Fibroblast of skin of abdomen (primary cell): ENCODE measurements at regions not wholly inside any gene's neighbourhood (a gene's known extent, or its start where the extent isn't known, plus 50 kb on each side); places are given as distances from the start of the nearest gene placed in this dataset.
"Not testable (repeated sequence)": the region's sequence is repeated elsewhere in the genome, so short reads cannot be mapped to it uniquely, and the experiment has no call there.

Source experiments
- DNase-seq: peaks from one replicate; pipeline ENCODE4 v3.0.0-alpha.2; 2013

DNA sequence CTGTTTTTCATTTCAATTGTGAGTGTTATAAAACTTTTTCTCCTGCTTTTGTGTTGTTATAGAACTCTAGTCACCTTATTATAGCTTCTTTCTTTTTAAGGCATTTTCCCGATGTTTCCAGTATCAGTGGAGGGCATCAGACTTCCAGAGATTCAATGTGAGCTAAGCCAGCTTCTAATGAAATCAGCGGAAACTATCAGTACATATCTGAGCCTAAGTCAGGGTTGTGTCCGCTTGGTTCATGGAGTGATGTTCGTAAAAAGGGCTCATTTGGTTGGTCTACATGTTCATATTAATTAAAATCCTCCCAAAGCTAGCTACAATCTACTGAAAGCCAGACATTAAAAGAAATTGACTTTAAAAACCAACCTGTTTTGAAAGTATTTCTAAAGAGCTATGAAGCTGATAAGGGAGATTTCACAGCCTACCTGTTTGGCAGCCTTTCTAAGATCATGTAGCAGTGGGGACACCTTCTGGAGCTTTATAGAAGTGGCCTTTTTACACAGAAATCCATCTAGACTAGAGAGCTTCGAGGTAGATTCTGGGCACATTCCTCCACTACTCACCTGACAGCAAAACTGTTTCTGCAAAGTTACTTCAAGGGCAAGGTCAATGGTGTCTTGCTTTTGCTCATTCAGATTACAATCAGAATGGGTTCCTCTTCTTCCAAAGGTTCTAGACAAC is 227.1 kb upstream of the NBPF12 start:
- peak; percentile 26 for DNase-seq

DNA sequence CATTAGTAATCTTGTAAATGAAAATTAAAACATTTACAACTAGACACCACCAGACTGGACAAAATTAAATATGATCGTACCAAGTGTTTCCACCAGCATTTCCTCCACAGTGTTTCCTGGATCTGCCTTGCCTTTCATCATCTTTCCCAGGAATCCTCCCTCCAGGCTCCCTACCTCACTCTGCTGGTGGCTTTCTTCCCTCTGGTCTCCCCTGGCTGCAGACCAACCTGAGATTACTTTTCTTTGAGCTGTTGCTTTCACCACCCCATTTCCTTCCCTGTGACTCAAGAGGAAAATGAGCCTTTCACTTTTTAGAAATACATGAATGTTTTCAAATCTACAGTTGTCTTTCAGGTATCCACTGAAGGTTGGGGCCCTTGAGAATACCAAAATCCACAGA is 228.8 kb upstream of the NBPF12 start:
- DNase-seq, result not testable (repeated sequence)

DNA sequence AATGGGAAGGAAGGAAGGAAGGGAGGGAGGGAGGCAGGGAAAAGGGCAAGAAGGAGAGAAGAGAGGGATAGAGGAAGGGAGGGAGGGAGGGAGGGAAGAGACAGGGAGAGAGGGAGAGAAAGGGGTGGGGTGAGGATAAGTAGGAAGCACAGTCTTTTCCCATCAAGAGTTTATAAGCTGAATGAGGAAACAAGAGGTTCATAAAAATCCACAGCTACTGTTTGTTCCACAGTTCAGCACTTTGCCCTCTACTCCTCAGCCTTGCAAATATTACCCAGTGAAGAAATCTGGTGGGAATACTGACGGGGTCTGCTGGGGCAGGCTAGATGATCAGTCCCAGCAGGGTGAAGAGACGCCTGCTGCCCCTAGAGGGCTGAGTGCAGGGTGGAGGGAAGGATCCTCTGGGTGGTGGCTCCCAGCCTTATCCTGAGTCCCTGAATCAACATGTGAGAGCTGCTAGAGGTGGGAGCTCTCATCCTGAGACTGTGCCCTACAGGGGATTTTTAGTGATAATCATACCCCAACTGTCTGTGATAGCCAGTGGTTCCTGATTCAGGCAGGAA is 233.9 kb upstream of the NBPF12 start:
- DNase-seq, result not testable (repeated sequence)

DNA sequence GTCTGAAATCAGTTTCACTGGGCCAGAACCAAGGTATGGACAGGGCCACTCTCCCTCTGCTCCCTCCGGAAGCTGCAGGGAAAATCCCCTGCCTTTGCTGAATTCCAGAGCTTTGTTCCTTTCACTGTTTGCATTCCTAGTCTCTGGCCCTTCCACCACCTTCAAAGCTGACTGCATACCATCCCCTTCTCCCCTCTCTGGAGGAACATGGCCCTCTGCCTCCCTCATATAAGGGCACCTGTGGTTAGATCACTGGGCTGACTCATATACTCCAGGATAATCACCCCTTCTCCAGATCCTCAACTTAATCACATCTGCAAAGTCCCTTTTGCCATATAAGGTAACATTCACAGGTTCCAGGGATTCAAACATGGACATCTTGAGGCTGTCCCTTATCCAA is 236.8 kb upstream of the NBPF12 start:
- DNase-seq, result peak; percentile 76

DNA sequence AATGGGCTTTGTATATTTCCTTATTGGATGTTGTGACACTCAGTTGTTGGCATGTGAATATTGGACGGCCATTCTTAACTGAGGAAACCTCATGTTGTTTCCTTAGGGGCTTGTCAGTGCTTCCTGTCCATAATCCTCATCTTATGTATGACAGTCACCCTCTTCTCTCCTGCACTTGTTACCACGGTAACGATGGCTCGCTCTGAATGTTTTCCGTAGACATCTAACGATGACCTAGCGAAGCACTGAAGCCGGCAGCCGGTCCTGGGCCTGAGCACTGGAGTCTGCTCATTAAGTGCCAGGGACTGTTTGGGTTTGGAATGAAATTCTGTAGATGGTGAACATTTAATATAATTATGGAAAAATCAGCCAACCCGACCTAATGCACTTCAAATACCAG is 242.7 kb upstream of the NBPF12 start:
- not testable (repeated sequence) for DNase-seq

DNA sequence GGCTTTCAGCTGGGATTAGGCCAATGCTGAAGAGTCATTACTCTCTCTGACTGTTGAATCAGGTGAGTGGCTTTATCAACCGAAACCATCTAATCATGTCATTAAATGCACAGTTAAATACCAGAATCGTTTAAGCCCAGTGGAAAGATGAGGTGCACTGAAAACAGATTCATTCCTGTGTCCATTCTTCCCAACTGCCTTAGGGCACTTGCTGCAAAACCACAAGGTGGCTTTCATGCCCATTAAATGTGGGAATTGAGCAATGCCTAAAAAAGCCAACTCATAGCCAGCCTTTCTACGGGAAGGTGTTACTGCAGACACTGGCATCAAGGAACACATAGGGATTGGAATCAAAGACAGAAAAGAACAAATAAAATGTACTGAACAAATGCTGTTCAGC is 246.3 kb upstream of the NBPF12 start:
- not testable (repeated sequence) for DNase-seq

DNA sequence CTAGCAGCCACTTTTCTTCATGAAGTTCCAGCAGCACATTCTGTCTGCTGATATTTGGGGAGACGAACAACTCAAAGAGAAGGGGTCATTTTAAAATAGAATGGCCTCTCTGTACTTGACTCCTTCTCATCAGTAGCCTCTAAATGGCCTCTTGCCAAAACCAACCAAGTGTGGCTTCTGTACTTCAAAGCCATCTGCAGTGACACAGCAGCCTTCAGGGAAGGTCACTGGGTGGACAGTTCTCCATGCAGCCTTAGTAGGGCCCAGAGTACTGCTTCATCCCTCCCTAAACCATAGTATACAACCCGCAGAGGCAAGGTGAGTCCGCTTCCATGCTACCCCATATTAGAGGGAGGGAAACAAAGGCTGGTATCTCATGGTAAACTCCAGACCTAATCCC is 249.2 kb upstream of the NBPF12 start:
- not testable (repeated sequence) for DNase-seq

DNA sequence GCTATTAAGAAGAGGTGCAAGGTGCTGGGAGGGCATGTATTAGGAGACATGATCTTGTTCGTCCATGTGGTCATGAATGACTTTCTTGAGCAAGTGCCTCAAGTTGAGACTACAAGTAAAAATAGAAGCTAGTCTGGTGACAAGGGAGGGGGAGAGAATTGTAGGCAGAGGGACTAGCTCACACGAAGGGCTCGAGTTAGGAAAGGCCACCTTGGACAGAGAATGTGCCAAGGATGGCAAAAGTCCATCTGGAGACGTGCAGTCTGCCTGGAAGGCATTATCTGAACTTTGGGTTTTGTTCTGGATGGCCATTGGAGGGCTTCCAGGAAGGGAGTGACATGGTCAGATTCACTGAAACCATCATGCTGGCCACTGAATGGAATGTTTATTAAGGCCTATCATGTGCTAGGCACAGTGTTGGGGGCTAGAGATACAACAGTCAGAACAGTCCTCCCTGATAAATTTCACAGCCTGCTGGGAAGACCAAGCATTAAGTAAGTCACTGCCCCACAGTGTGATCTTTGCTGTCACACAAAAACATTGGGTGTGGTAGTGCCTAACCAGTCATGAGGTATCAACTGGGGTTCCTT is 251.3 kb upstream of the NBPF12 start:
- DNase-seq, result not testable (repeated sequence)

DNA sequence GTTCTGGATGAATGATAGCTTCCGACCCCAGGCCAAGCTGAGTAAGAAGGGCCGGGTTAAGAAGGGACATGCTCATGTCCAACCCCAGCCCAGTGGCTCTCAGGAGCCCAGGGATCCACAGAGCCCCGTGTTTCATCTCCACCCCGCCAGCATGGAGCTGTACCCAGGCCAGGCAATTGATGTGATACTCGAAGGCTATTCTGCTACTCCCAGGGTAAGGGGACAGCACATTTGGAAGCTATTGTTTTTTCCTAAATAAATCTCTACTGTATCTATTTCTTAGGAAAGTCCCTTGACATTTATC is 255.0 kb upstream of the NBPF12 start:
- DNase-seq, result not testable (repeated sequence)

DNA sequence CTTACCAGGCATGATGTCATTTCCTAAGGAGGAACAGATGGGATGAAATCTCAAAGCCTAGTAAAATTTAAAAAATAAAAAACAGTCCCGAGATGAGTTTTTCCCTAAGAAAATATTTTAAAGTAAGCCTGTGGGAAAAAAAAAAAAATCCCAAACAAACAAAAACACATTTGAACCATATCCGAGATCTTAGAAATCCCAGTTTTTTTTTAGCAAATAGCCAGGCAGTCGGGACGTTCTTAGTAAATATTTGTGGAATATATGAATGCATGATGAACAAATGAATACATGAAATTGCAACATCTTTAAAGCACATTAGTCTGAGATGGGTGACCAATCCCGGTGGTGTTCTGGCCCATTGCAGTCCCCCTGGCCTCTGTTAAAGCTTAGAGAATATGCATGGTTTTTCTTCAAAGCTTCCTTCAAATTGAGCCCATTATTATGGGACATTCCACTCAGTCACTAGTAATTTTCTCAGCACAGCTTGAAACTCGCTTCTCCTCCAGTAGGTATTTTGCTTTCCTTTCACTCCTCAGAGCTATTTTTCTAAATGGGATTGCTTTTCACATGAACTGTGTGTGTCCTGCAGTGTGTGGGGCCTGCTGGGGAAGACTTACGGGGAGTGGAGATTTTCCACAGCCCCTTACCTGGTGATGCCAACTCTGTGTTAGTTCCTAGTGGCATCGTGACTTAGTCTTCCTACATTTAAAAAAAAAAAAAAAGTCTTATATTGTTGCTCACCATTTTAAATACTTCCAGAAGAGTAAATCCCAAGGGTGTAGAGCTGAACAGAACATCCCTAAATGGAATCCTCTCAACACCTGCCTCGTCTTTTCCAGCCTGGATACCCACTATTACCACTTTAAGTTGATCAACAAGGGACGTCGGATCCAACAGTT is 255.6 kb upstream of the NBPF12 start:
- peak; percentile 10 for DNase-seq

DNA sequence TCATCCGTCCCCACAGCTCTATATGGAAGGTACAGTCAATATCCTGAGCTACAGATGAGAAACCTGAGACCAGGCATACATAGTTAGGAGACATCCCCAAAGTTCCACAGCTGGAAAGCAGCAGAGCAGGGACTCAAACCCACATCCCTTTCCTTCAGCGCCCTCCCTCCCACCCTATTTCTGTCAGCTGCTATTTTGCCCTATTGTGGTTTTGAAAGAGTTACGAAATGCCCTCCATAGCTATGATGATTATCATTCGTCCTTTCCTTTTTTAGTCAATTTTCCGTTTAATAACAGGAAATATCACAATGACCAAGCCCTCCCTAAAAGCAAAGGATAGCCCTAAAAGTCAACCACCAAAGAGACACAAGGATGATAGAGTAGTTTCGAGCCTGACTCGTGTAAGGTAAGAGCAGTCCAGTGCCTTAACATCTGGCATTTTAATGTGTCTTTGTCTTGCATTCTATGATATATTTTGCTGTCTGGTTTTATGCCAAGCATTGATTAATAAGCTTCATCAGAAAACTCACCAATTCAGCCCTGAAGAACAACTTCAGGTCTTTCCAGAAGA is 264.3 kb upstream of the NBPF12 start:
- peak; percentile 41 for DNase-seq

DNA sequence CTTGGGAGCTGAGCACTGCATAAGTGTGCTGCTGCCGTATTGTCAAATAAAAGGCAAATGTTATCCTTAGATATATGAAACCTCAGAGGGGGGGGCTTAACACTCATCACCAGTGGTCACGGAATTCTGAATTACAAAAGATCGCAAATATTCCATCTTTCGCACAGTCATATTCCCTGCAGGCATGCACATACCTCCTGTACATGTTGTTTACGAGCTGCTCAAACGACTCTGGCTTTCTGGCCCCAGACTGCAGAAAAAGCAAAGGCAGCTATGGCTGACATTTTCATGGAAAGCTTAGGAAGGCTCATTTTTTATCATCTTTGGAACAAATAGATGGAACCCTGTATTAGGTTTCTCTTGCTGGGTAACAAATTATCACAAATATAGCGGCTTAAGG is 265.5 kb upstream of the NBPF12 start:
- peak; percentile 5 for DNase-seq

DNA sequence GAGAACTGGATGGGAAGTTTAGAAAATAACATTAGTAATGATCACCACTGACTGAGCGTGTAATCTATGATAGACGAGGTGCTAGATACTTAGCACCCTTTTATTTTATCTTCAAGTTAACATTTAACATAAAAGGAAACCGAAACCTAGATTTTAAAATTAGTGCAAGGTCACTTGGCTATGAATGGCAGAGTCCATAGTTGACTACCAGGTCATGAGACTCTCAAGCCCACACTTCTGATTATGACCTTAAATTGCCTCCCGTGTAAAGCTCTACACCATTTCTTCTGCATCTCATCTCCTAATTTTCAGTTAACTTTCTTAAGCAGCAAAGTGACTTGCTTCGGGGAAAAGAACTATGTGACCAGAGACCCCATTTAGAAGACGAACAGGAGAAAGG is 266.5 kb upstream of the NBPF12 start:
- DNase-seq, result not testable (repeated sequence)

DNA sequence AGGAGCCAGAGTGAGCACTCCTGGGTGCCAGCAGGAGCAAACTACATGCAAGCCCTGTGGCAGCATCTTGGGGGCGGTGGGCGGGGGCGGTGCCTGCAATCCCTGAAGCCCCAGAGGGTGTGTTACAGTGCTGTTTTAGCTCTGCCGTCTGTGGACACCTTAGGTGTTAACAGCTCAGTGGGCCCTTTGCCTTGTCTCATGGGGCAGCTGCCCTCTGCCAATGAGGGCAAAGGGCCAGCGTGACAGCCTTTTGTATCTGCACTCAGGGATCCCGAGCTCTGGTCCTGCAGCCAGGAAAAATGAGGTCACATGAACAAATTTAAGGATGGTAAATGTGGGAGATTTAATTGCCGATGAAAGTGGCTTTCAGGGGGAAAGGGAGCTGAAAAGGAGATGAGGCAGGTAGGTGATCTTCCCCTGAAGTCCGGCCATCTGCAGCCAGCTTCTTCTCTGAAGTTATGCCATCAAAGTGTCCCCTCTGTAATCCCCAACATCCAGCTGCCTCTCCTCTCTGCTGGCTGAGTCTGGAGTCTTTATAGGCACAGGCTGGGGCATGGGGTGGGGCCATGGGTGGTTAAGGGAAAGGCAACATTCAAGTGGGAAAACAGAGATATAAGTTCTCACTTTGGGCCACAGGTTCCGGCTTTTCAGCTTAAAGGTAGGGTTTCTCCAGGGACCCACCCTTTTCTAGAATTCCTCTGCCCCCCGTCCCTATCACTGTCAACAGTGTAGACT is 267.1 kb upstream of the NBPF12 start:
- not testable (repeated sequence) for DNase-seq

DNA sequence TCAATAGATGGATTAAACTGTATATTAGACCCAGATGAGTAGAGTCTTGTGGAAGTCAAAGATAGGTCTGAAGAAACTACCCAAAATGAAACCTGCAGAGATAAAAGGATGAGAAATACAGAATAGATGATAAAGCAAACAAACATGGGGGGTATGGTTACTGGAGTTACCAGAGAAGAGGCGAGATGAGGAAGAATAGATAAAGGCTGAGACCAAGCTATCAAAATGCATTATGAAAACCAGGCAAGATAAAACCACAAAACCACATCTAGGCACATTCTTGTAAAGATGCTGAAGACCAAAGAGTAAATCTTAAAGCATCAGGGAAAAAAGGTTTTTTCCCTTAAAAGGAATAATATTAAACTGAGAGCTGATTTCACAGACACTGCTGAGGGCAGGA is 271.8 kb upstream of the NBPF12 start:
- not testable (repeated sequence) for DNase-seq

DNA sequence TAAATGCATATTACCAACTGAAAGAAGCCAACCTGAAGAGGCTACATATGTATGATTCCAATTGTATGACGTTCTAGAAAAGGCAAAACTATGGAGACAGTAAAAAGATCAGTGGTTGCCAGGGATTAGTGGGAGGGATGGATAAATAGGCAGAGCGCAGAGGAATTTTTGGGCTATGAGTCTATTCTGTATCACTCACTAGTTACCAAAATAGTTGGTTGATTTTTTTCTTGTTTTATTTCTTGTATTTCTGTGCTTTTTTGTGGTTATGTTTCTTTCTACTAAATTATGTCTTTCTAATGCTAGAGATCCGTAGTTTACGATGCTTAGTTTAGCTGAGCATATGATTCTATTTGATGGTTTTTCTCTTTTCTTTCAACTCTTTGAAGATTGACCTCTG is 277.9 kb upstream of the NBPF12 start:
- peak; percentile 61 for DNase-seq

DNA sequence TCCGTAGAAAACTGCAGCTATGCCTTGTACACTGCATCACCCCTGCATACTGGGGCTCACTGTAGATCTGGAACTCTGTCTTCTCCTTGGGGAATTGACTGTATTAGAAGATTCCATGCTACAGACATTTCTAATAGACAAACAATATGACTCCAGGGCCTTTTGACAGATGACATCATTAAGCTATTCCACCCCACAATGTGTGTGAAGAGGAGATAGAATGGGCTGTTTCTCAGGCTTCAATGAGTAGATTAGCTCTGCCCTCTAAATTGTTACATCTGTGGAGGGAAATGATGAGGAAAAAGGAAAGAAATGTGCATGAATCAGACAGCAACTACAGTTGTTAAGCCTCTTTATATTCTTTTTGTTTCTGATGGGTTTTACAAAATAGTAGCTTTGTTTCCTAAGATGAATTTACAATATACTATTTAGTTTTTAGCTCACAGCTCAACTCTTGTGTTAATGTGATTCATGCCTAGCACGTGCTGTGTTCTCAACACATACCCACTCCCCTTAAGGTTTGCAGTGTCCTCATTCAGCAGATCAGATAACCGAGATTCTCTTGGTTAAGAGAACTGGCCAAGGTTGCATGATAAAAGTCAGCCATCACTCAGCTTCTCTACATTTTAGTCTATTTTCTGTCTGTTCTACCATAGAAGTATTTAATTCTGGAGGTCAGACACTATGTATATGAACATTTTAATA is 281.6 kb upstream of the NBPF12 start:
- DNase-seq, result peak; percentile 22

DNA sequence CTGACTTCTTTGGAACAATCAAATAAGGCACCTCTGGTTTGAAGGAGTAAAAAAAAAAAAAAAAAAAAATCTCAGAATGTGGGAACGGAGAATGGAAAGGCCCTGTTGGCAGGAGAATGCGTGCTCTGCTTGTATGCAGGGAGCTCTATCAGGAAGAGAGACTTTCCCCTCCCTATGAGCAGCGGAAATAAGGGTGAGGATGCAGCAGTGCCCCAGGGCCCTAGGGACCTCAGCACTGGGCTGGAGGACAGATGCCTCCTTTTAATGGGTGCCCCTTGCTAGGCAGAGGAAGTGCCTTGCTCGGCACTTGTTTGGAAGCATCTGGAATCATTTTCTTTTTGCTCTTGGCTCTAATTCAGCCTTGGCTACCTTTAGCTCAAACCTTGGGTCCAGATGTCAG is 283.4 kb upstream of the NBPF12 start:
- DNase-seq, result not testable (repeated sequence)

DNA sequence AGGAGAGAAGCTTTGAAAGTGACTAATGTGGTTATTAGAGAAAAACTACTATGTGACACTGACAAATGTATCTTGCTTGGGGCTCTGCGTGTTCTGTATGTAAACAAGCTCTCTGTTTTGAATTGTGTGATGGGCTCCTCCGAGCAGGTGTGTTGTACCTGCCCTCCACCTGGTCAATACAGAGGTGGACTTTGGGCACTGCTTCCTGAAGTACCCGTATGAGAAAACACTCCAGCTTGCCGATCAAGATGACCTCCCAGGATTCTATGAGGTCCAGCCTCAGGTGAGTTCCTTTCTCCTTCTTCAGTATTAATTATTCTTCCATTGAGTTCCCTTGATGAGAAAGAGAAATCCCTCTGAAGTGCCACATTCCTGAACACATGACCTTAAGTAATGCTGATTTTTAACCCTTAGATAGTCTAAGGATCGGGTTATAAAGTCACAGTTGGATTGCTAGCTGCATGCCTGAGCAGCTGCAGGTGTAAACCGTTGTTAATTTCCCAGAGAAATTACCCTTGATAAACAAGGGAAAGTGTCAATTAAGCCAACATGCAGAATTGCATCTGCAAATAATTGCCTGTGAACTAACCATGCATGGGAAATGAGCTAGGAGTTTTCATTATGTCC is 292.0 kb upstream of the NBPF12 start:
- DNase-seq, result not testable (repeated sequence)

DNA sequence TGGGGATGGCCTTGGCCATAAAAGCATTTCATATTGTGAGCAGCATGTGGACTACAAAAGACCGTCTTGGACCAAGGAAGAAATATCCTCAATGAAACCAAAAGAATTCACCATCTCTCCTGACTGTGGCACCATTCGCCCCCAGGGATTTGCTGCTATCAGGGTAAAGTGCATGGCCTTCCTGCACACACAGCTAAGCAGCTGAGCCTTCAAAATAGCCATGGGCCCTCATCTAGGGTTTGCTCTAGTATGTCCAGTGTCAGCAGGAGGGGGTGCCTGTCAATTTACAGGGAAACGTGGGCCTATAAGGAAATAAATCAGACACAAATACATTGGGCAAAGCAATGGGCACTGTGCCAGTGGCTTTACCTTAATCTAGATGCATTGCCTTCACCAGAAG is 296.6 kb upstream of the NBPF12 start:
- not testable (repeated sequence) for DNase-seq

DNA sequence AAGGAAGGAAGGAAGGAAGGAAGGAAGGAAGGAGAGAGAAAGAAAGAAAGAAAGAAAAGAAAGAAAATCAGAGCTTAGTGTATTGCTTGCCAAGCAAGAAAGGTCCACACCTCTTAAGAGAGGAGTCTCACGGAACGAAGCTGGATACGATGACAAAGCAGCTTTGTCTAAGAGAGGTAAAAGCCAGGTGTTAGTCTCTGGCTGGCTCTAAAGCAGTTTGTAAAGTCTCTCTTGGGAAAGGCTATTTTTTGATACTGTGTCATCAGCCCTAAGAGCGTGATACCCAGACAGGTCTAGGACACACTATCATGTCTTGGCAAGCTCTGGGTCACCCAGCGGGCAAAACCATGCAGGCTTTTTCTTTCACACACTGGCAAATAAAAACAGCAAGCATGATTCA is 297.5 kb upstream of the NBPF12 start:
- DNase-seq, result not testable (repeated sequence)
